ENCODE measurements at regions not wholly inside any gene's neighbourhood (a gene's known extent, or its start where the extent isn't known, plus 50 kb on each side); places are given as distances from the start of the nearest gene placed in this dataset.
A peak's percentile ranks its signal among the peaks of the same experiment; 100 is the strongest.

DNA sequence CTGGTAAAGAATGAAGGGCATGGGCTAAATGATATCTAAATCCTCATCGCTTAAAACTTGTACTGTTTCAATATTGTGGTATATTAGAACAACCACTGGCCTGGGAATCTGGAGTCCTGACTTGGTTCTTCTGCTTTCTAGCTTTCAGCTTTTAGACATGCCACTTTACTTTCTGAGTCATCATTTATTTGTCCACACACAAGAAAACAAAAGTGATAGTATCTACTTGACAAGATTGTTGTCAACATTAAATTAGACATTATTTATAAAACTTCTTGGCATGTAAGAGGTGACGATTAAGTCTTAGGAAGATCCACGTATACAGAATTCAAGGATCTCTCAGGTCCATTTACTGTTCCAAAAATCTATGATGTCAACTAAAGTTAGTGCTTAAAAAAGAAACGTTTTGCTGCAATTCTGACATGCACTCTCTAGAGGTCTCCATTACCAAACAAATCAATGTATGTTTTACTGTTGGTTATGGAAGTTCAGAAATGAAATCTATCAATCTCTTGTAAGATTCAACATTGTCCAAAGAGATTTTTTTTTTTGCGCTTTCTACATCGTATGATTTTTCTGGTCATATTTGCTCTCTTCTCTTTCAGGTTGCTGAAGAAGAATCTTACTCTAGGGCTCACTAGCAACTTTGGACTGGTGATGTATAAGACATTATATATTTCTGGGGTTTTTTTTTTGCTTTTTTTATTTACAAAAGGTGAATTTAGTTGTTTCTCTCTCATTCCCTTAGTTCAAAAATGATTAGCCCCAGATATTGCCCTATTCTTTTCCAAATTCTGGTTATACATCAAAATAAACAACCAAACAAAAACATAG, 53.6 kb upstream of the DYNC1I1 start:
- DNase-seq = peak; percentile 25

GRCh38 chr7:95716357-95717122, 55.8 kb upstream of the DYNC1I1 start:
- no peak for DNase-seq

DNA sequence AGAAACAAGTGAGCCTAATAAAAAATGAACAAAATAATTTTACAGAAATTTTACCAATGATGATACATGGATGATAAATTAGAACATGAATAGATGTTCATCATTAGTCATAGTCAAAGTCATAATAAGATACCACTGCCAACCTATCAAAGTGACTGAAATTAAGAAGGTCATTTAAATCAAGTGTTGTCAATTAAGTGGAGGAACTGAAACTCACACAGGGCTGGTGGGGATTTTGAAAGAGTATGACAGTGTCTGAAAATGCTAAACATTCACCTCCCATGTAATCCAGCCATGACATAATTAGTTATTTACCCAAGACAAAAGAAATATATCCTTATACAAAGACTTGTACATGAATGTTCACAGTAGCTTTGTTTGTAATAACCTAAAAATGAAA, 57.1 kb upstream of the DYNC1I1 start:
- DNase-seq = no peak

- no peak for DNase-seq
Observed at GRCh38 chr7:95710711-95711110, 61.6 kb upstream of the DYNC1I1 start.

DNA sequence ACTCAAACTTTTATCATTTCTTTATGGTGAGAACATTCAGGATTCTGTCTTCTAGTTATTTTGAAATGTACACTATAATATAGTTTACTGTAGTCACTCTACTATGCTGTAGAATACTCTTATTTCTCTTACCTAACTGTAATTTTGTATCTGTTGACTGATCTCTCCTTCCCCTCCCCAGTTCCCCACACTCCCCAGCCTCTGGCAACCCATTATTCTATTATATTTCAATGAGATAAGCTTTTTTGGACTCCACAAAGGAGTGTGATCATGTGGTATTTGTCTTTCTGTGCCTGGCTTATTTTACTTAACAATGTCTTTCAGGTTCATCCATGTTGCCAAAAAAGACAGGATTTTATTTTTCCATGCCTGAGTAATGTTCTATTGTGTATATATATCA, 71.4 kb upstream of the DYNC1I1 start:
- DNase-seq = no peak

GRCh38 chr7:95694334-95694733, 78.0 kb upstream of the DYNC1I1 start:
- DNase-seq = no peak

GRCh38 chr7:95693551-95694333, 78.6 kb upstream of the DYNC1I1 start:
- DNase-seq = no peak

DNA sequence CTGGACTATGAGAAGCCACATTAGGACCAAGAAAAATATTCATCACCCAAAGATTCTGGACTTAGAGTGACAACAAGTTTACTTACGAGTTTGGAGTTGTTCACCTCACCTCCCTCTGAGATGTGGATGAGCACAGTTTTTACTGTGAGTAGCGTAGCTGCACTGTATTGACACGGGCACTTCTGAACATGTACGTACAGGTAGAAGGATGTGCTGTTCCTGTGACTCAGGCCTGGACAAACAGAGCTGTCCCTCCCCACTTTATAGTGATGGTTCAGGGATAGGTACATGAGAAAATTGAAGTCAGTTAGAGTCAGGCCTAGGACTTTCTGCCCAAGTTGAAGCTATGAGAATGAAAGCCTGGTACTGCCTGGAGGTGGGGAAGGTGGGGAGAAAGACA, 80.9 kb upstream of the DYNC1I1 start:
- DNase-seq = no peak

GRCh38 chr7:95690367-95690947, 81.9 kb upstream of the DYNC1I1 start:
- peak; percentile 32 for DNase-seq

DNA sequence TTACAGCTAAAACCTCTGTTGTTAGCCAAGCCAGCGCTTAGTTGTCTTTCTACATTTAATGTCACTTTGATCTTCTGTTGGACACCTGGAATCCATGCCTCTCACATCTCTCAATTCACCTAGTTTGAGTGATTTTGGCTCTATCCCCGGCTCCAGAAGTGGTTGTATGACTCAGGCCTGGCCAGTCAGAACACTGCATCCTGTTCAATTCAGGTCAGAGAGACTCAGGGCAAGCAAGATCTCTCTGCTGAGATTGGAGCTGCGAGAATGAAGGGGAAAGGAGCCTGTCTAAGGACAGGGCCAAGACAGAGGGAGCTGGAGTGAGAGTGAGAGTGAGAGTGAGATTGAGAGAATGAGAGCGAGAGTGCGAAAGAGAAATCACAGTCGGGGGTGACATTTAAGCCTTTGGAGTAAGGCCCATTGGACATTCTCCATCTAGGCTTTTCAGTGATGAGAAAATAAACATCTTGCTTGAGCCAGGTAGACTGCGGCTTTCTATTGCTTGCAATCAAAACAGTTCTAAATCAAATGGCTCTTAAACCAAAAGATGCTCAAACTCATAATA, 83.3 kb upstream of the DYNC1I1 start:
- DNase-seq = no peak

DNA sequence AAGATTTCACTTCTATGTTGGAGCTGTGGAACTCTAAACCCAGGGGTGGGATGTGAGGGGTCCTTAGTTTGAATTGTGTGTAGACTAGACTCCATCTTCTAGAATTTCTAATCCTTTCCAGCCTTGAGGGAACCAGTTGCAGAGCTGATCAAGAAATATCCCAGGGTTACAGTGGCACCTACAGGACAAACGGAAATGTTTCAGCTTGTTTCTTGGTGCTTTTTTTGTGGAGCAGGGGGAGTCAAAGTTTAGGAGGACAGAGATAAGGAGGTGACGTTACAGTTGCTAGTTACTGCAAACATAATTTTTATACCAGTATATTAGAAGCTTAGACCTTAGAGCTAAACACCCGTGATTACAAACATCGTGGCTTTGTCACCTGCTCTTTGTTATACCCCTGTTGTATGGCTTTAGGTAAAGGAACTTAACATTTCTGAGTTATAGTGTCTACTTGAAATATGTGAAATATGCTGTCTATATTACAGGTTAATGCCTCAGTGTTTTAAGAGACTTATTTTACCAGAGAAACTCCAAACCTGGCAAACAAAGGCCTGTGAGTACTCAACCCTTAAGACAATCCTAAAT, 84.5 kb upstream of the DYNC1I1 start:
- peak; percentile 40 for DNase-seq

- peak; percentile 72 for DNase-seq
Observed at GRCh38 chr7:95686109-95686508, 86.2 kb upstream of the DYNC1I1 start.

DNA sequence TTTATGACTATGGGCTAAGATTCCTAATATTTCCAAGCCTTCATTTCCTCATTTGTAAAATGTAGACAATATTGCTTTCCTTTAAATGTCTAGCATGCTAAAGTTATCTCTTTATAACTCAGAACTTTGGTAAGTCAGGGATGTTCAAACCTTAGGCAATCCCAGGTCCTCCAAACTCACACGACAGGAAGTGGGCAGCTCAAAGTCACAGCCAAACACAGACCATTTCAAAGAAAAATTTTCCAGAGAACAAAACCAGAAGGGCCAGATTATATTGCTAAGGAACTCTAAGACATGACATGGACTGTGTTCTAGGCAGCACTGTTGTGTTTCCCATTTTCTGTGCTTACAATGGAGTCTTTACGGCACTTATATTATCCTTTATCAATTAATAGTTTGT, 87.8 kb upstream of the DYNC1I1 start:
- DNase-seq = no peak

DNA sequence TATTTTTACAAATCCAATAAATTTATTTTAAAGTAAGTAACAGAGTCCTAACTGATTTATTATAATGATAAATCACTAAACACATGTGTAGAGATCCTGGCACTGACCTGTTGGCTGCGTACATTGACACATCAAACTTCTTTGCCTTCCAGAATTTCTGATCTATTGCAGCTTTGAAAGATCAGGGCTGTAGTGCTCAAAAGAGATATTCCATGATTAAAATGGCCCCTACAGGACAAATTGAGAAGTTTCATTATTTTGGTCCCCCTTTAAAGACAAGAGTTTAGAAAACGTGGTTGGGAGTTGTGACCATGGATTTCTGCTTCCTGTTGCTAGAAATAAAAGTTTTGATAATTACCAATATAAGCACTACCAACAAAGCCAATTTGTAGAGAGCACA, 87.7 kb upstream of the PDK4 start:
- DNase-seq = peak; percentile 6

- no peak for DNase-seq
Observed at GRCh38 chr7:95682913-95683312, 86.6 kb upstream of the PDK4 start.

- DNase-seq = no peak
Observed at GRCh38 chr7:95676691-95677090, 80.4 kb upstream of the PDK4 start.

- DNase-seq = no peak
Observed at GRCh38 chr7:95675632-95676031, 79.3 kb upstream of the PDK4 start.

- DNase-seq = no peak
Observed at GRCh38 chr7:95675016-95675415, 78.7 kb upstream of the PDK4 start.

DNA sequence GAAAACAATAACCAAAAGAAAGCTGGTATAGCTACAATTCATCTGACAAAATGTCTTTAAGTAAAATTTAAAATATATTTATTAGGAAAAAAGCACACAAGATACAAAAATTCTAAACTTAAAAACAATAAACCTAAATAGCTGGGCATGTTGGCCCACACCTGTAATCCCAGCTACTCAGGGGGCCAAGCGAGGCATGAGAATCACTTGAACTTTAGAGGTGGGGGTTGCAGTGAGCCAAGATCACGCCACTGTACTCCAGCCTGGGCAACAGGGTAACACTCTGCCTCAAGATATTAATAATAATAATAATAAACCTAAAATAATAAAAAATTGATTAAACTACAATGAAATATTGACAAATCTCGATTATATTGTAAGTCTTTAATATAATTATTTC, 77.8 kb upstream of the PDK4 start:
- no peak for DNase-seq

DNA sequence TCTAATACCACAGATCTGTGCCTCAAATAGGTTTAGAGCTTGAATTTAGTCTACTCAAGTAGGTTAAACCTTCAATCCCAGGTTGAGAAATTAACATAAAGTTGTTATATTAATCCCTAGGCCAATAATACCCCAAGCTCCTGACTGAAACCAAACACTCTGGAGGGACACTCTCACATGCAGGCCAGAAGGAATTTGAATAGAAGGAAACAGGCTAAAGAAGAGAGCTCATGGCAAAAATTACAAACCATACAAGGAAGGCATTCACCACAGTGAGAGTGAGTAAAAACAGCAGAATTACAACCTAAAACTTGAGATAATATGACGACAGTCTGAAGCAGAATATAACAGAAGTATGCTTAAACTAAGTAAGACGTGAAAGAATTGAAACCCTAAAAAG, 76.1 kb upstream of the PDK4 start:
- no peak for DNase-seq

DNA sequence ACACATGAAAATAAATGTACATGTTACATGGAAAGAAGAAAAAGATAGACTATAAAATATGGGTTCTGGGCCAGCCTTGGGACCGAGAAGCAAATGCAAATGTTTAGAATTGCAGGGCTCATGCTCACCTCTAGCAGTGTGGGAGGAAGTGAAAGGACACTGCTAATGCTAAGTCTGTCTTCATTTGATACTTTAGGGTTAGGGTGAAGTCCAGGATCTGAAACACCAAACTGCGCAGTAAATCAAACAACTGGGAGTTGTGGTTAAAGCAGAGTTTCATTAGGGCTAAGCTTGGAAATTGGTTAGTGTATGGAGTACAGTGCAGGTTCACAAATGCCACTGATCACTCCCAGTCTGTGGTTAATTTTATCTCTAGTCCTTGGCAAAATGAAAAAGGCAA, 73.2 kb upstream of the PDK4 start:
- no peak for DNase-seq

- no peak for DNase-seq
Observed at GRCh38 chr7:95668504-95669018, 72.2 kb upstream of the PDK4 start.
